ENCODE measurements at regions not wholly inside any gene's neighbourhood (a gene's known extent, or its start where the extent isn't known, plus 50 kb on each side); places are given as distances from the start of the nearest gene placed in this dataset.

DNA sequence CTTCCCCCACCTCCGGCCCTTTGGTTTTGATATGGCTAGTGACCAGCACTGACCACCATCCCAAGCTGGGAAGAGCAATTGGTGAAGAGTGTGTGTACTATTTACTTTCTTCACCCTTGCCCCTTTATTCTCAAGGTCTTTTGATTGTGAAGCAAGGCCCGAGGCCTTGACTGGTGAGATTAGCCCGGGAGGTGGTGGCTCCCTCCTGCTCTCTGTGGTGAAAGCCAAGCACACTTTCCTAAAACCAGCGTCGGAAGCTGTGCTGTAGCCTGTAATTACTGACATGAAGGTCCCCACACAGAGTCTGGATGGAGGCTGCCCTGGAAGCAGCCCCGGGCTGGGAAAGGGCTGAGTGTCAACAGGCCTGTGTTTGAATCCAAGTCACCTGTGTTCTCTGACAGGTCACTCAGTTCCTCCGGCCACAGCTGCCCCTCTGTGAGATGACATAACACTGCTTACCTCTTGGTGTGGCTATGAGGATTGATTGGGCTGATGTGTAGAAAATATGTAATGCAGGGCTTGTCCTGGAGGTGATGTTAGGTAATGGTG is 60.5 kb upstream of the PRR23C start:
- TF ChIP-seq, protein P1, sequence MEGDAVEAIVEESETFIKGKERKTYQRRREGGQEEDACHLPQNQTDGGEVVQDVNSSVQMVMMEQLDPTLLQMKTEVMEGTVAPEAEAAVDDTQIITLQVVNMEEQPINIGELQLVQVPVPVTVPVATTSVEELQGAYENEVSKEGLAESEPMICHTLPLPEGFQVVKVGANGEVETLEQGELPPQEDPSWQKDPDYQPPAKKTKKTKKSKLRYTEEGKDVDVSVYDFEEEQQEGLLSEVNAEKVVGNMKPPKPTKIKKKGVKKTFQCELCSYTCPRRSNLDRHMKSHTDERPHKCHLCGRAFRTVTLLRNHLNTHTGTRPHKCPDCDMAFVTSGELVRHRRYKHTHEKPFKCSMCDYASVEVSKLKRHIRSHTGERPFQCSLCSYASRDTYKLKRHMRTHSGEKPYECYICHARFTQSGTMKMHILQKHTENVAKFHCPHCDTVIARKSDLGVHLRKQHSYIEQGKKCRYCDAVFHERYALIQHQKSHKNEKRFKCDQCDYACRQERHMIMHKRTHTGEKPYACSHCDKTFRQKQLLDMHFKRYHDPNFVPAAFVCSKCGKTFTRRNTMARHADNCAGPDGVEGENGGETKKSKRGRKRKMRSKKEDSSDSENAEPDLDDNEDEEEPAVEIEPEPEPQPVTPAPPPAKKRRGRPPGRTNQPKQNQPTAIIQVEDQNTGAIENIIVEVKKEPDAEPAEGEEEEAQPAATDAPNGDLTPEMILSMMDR (conservative IDR thresholded peaks at IDR 0.05; ENCODE audit: low read length) = no peak
- TF ChIP-seq EZH2phosphoT487 (IDR thresholded peaks at IDR 0.05; ENCODE audit: borderline replicate concordance, low read depth, low read length) = no peak
